Fibroblast of lung (primary cell): ENCODE measurements at regions not wholly inside any gene's neighbourhood (a gene's known extent, or its start where the extent isn't known, plus 50 kb on each side); places are given as distances from the start of the nearest gene placed in this dataset.

ENCODE experiments used
- DNase-seq, 2 donors: peaks; one replicate each; pipeline versions ENCODE4 v3.0.0 to v3.0.0-alpha.2; 2010; ENCODE audit warnings: low read depth in 2 of 2
- H2AFZ ChIP-seq: 2 replicates; pipeline ENCODE4 v1.5.1; 2012; ENCODE audit warnings: low read length, control low read depth, inconsistent platforms
- H3K27ac ChIP-seq: 2 replicates; pipeline ENCODE4 v1.5.1; 2011; ENCODE audit warnings: low read length, control low read depth; ENCODE audit not compliant: insufficient read depth
- H3K27me3 ChIP-seq: 2 replicates; pipeline ENCODE4 v1.5.1; 2011; ENCODE audit warnings: mild to moderate bottlenecking, low read length; ENCODE audit not compliant: control insufficient read depth, insufficient read depth
- H3K36me3 ChIP-seq: 2 replicates; pipeline ENCODE4 v1.5.1; 2011; ENCODE audit warnings: low read length; ENCODE audit not compliant: control insufficient read depth, insufficient read depth
- H3K4me1 ChIP-seq: 2 replicates; pipeline ENCODE4 v1.5.1; 2011; ENCODE audit warnings: low read length; ENCODE audit not compliant: control insufficient read depth, insufficient read depth; ENCODE audit errors: extremely low read depth
- H3K4me2 ChIP-seq: 2 replicates; pipeline ENCODE4 v1.5.1; 2011; ENCODE audit warnings: low read length, control low read depth; ENCODE audit not compliant: insufficient read depth; ENCODE audit errors: extremely low read depth
- H3K4me3 ChIP-seq, 4 experiments: fragments of 200-600 bp in 1 of 4; sonication (generic) in 1 of 4; replicated peaks in 1 of 4; 2 replicates each; pipeline ENCODE4 v1.5.1; 2011 to 2016; ENCODE audit warnings: low read length in 4 of 4, low read depth in 3 of 4, mild to moderate bottlenecking in 3 of 4, control low read depth in 2 of 4, inconsistent platforms in 1 of 4, mixed read lengths in 1 of 4; ENCODE audit not compliant: insufficient read depth in 1 of 4; ENCODE audit errors: control extremely low read depth in 1 of 4
- H3K79me2 ChIP-seq: 2 replicates; pipeline ENCODE4 v1.5.1; 2012; ENCODE audit warnings: mild to moderate bottlenecking, low read length, inconsistent platforms; ENCODE audit not compliant: control insufficient read depth, insufficient read depth
- H3K9ac ChIP-seq: 2 replicates; pipeline ENCODE4 v1.5.1; 2011; ENCODE audit warnings: mild to moderate bottlenecking, low read length, control low read depth; ENCODE audit not compliant: insufficient read depth
- H3K9me3 ChIP-seq: 2 replicates; pipeline ENCODE4 v1.5.1; 2012; ENCODE audit warnings: low read depth, low read length; ENCODE audit not compliant: control insufficient read depth, insufficient read depth
- H4K20me1 ChIP-seq: 2 replicates; pipeline ENCODE4 v1.5.1; 2011; ENCODE audit warnings: low read length; ENCODE audit not compliant: control insufficient read depth, insufficient read depth; ENCODE audit errors: extremely low read depth
- CTCF ChIP-seq, 2 donors: IDR thresholded peaks in 1 of 2; conservative IDR thresholded peaks in 1 of 2; 1 replicate in 1 of 2; 2 replicates in 1 of 2; pipeline ENCODE4 v1.5.1; 2011 to 2012; ENCODE audit warnings: low read length in 2 of 2, control low read depth in 1 of 2, inconsistent platforms in 1 of 2, low read depth in 1 of 2, mild to moderate bottlenecking in 1 of 2
- EZH2 ChIP-seq: IDR thresholded peaks from 2 replicates; pipeline ENCODE4 v1.5.1; 2012; ENCODE audit warnings: low read length, control low read depth, mild to moderate bottlenecking; ENCODE audit errors: missing control alignments

GRCh38 chr10:20726381-20726780, 170.7 kb downstream of the NEBL start:
- Histone ChIP-seq H2AFZ (no peak overlapping the region), H3K36me3 (no peaks in the 10 kb centered on the region), H3K79me2 (no peaks in the 10 kb centered on the region), H3K9ac (no peak overlapping the region), H3K9me3 (no peaks in the 10 kb centered on the region), H3K27me3 (no peaks in the 10 kb centered on the region), H3K27ac (no peak overlapping the region), H3K4me1 (no peaks in the 10 kb centered on the region), H3K4me3 (no peak overlapping the region), H3K4me2 (no peak overlapping the region), H4K20me1 (no peaks in the 10 kb centered on the region)
- no peak for TF ChIP-seq CTCF (conservative IDR thresholded peaks at IDR 0.05 in 1 of 2, IDR thresholded peaks at IDR 0.05 in 1 of 2; ENCODE audit: low read depth in 1 of 2, low read length in 2 of 2)
- TF ChIP-seq EZH2 = no peak
- no peak for DNase-seq

DNA sequence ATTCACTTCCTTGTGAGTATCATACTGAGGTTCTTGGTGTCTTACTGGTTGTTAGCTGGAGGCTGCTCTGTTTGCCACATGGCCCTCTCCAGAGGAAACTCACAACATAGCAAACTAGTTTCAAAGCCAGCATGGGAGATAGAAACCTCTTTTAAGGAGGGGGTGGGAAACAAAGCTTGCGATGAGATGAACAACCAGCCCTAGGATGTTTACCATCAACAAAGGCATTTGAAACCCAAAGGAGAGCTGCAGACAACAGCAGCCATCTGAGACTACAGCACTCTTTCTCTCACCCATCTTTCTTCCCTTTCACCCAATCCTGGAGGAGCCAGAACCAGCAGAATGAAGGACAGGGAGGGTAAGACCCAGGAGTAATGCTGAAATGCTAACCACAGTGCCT, 182.1 kb downstream of the NEBL start:
- TF ChIP-seq EZH2 (no peak), CTCF (conservative IDR thresholded peaks at IDR 0.05 in 1 of 2, IDR thresholded peaks at IDR 0.05 in 1 of 2; ENCODE audit: low read depth in 1 of 2, low read length in 2 of 2) (no peak)
- Histone ChIP-seq H4K20me1 (no peaks in the 10 kb centered on the region), H3K79me2 (no peaks in the 10 kb centered on the region), H3K4me2 (no peak overlapping the region), H3K27ac (no peak overlapping the region), H3K36me3 (no peaks in the 10 kb centered on the region), H3K9ac (no peak overlapping the region), H3K27me3 (no peaks in the 10 kb centered on the region), H3K4me1 (no peaks in the 10 kb centered on the region), H3K4me3 (no peak overlapping the region), H3K9me3 (no peaks in the 10 kb centered on the region), H2AFZ (no peak overlapping the region)
- no peak for DNase-seq

DNA sequence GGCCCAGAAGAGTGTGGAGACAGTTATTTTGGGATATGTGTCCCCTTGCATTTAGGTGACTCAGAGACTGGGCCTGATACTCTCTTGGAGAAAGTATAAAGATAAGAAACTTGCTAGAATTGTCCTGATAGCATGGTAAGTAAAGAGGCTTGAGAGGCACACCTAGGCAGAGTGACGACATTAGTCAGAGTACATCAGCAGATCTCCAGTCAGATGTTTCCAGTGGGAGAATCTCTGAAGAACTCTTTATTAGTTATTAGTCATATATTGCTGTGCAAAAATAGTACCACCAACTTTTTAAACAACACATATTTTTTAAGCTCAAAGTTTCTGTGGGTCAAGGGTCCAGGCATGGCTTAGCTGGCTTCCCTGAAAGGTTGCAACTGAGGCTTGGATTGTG, 182.6 kb downstream of the NEBL start:
- no peak for DNase-seq
- Histone ChIP-seq H3K79me2 (no peaks in the 10 kb centered on the region), H4K20me1 (no peaks in the 10 kb centered on the region), H3K27ac (no peak overlapping the region), H2AFZ (no peak overlapping the region), H3K9me3 (no peaks in the 10 kb centered on the region), H3K4me1 (no peaks in the 10 kb centered on the region), H3K4me3 (no peak overlapping the region), H3K4me2 (no peak overlapping the region), H3K36me3 (no peaks in the 10 kb centered on the region), H3K9ac (no peak overlapping the region), H3K27me3 (no peaks in the 10 kb centered on the region)
- TF ChIP-seq EZH2 (no peak), CTCF (conservative IDR thresholded peaks at IDR 0.05 in 1 of 2, IDR thresholded peaks at IDR 0.05 in 1 of 2; ENCODE audit: low read depth in 1 of 2, low read length in 2 of 2) (no peak)
